Fibroblast of skin of right biceps (primary cell): ENCODE measurements at regions not wholly inside any gene's neighbourhood (a gene's known extent, or its start where the extent isn't known, plus 50 kb on each side); places are given as distances from the start of the nearest gene placed in this dataset.
A peak's percentile ranks its signal among the peaks of the same experiment; 100 is the strongest.
"Not testable (repeated sequence)": the region's sequence is repeated elsewhere in the genome, so short reads cannot be mapped to it uniquely, and the experiment has no call there.

ENCODE experiments used
- DNase-seq: peaks from one replicate; pipeline ENCODE4 v3.0.0-alpha.2; 2013

DNA sequence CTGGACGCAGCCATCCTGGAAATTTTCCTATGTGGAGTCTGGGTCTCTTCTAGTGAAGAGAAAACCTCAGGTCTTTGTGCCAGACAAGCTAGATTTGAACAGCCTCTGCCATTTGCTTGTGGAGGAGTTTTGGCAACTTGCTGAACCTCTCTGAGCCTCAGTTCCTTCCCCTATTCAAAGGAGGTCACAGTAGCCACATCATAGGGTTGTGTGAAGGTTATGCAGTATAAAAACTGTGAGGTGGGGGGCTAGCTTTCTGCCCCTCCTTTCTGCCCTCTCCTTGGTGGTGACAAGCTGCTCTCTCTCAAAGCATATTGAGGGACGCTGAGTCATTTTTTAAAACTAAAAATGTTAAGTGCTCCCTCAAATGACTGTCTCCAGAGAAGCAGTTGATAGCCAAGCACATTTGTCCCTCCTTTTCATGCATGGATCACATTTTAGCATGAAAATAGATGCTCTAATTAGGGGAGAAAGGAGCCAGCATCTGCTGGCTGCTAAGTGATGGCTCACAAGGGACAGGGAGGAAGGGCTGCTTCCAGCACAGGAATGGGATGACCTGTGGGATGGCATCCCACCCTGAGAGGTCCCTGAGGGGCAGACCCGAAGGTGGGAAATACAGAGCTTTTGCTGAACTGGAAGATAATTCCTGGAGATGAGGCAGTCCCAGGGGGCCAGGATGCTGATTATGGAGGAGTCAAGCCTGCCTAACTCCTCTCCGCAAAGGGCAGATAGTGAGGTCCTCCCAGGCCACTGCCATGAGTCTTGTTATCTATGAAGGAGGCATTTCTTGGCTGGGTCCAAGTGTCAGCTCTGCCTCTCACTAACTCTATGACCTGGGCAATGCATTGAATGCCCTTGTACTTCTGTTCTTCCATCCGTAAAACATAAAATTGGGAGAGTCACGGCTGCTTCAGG, 218.8 kb downstream of the RAB11FIP4 start:
- no peak for DNase-seq

- DNase-seq: no peak
Measured at GRCh38 chr17:31609331-31609730, 217.9 kb downstream of the RAB11FIP4 start.

DNA sequence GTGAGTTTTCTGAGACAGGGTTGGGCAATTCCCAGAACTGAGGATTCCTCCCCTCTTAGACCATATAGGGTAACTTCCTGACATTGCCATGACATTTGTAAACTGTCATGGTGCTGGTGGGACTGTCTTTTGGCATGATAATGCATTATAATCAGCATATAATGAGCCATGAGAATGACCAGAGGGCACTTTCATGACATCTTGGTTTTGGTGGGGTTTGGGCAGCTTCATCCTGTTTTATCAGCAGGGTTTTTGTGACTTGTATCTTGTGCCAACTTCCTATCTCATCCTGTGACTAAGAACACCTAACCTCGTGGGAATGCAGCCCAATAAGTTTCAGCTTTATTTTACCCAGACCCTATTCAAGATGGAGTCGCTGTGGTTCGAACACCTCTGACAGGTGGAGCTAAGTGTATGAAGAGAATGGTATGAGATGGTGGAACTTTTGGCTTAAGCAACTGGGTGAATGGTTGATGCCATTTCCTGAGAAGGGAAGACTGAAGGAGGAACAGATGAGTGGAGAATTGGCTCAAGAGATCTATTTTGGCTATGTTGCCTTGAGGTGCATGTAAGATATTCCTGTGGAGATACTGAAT, 217.3 kb downstream of the RAB11FIP4 start:
- DNase-seq: no peak

DNA sequence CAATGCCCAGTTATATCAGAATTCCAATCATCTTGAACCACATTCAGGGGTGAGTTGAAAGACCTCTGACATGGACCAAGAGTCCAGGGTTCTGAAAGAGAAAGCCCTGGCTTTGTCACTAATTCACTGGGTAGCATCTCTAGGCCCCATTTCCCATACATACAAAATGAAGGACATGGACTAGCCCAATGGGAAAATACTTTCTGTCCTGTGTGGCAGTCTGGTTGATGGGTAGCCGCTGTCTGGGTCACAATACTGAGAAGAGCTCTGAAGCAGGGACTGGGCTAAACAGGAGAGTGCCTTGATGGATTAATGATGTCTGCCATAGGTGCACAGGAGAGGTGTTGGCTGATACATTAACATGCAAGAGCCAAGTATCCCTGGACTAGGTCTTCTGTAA, 214.3 kb downstream of the RAB11FIP4 start:
- no peak for DNase-seq

DNA sequence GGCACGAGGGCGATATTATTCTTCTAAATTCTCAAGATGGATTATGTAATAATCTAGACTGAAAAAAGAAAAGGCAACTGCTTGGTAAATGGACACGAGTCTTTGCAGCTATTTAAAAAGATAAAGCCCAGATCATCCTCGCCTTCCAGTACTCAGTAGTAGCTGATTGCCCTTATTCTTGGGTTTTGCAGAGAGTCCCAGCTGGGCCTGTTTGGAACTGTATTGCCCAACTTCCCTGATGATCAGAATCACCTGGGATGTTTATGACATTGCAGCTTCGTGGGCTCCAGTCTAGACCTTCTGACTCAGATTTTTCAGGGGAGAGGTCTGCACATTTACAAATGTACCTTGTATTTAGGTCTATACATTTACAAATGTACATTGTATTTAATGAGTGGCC, 213.5 kb downstream of the RAB11FIP4 start:
- no peak for DNase-seq

DNA sequence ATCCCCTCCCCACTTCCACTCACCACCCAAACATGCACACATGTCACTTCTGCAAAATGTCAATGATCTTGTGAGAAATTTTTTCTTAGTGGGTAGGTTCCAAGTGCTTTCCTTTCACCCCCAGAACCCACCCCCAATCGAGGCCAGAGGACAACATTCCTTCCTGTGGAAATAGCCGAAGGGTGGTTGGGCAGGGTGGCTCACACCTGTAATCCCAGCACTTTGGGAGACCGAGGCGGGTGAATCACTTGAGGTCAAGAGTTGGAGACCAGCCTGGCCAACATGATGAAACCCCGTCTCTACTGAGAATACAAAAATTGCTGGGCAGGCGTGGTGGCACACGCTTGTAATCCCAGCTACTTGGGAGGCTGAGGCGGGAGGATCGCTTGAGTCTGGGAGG, 208.7 kb downstream of the RAB11FIP4 start:
- DNase-seq: not testable (repeated sequence)

DNA sequence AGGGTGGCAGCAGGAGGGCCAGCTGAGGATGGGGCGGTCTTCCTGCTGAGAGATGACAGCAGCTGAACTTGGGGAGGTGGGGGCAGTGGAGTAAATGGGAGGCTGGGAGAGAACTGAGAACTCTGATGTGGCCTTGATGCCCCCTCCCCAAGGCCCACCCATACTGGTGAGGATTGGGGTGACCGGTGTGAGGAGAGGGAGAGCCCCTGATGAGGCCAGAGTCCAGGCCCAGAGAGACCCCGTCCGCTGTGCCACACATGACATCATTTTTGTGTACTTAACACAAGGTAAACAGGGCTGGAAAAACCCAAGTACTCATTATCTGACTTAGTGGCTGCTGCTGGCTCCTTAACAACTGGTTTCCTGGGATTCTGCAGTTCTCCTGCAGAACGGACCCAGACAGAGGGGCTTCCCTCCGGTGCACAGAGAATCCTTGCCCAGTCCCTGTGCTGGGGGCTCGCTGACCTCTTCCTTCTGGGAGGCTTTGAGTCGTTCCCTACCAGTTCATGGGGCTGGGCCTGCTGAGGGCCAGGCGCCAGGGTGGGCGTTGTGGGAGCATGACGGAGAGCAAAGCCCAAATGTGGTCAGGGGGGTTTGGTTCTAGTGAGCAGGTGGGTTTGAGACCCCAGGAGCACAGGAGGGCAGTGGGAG, 207.6 kb downstream of the RAB11FIP4 start:
- no peak for DNase-seq

DNA sequence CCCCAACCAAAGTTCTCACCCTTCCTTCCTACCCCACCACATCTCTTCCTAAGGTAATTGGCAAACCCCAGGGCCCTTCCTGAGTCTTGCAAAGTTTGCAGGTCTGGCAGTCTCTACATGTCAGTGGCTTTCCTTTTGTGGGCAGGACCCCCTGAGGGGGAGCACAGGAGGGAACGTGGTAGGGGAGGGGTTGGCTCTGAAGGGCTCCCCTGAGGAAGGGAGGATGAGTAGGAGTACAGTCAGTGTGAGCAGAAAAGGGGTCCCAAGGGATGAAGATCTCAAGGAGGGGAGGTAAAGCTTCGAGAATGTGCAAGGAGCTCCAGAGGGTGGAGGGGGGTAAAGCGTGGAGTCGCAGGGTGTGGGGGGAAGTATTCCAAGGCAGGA, 206.9 kb downstream of the RAB11FIP4 start:
- DNase-seq: peak; percentile 38

- DNase-seq: no peak
Measured at GRCh38 chr17:31597646-31598398, 206.3 kb downstream of the RAB11FIP4 start.

DNA sequence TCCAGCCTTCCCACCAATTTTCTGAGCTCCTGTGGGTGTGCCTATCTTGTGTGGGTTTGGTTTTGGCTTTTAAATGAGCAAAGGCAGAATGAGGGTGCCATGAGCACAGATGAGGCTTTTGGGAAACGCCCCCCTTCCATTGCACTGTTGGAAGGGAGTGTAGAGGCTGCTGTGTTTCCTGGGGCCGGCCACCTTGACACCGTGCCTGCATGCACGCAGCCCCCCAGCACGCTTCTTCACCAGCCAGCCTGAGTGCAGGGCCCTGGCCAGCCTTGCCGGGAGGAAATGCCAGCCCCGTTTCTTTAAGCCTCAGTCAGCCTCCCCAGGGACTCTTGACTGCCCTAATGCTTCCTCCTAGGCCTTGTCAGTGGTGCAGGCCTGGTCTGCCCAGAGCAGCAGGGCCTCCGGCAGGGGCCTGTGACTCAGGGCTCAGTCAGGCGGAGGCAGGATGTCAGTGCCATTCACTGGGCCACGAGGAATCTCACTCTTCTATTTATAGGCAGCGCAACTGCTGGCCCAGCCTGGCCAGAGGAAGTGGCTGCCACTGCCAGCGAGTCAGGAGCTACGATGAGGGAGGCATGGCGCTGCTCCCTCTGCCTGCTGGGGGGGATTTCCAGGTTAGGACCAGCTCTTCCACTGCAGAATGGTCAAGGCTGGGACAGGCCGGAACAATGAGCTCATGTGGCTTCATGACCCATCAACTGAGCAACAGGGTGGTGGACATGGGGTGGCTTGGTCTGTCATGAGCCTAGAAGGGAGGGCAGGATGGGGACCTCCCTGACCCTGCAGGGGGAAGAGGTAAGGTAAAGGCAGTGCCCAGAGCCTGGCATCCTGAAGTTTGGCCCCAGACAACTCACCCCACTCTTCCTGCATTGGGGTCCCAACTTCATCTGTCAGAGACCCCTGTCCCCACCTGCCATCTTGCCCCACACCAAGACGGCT, 205.2 kb downstream of the RAB11FIP4 start:
- peak; percentile 99 for DNase-seq

- no peak for DNase-seq
Measured at GRCh38 chr17:31595666-31596381, 204.3 kb downstream of the RAB11FIP4 start.

DNA sequence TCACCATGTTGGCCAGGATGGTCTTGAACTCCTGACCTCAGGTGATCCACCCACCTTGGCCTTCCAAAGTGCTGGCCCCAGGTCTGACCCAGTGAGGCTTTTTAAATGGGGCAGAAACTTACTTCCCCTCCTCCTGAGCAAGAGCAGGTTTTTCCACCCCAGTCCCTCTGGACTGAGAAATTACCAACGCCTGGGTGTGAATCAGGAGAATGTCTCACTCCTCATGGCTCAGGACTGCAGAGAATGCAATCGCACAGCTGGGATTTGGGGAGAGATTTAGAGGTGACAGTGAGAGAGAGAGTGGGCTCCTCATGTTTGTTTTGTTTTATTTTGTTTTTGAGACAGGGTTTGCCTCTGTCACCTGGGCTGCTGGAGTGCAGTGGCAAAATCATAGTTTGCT, 203.6 kb downstream of the RAB11FIP4 start:
- peak; percentile 73 for DNase-seq

DNA sequence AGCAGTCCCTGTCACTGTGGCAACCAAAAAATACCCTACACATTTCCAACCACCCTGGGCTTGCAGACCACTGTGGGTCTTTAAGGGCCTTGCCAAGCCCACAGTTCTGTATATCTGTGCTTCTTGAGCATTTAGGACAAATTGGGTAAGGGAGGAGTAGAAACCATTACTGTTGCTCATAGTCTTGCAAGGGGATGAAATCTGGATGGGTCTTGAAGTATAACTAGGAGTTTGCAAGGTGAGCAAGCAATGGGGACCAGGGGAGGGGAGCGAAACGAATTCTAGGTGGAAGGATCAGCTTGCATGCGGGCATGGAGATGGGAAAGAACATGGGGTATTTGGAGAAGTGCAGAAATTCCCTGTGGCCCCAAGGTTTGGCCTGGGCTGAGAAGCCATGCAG, 202.9 kb downstream of the RAB11FIP4 start:
- DNase-seq: no peak

- DNase-seq: peak; percentile 71
Measured at GRCh38 chr17:31593806-31594205, 202.3 kb downstream of the RAB11FIP4 start.

DNA sequence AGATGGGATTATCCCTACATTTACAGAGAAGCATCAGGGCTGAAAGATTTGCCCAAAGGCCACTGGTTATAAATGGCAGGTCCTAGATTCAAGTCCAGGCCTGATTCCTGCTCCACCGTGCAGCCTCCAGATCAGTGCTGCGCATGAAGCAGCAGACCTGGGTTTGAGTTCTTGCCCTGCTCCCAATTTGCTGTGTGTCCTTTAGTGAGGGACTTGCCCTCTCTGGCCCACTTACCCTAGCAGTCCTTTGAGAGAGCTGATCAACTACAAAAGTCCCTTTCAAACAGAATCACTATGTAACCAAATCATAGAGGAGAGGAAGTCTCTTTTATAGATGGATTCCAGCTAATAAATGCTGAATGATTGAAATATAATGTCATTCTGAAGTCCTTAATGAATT, 200.4 kb downstream of the RAB11FIP4 start:
- DNase-seq: no peak

DNA sequence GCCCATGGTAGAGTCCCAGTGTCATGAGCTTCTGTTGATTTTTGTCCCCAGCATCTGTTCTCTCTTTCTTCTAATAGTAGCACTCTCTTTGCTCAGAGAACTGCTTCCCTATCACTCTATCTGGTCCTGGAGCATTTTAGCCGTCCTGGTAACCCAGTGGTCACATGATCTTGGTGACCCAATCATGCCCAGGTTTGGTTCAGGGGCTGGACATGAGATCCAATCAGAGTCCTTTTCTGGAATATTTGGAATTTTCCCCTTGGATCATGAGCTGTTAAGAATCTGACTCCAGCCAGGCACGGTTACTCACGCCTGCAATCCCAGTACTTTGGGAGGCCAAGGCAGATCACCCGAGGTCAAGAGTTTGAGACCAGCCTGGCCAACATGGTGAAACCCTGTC, 197.0 kb downstream of the RAB11FIP4 start:
- DNase-seq: no peak

- DNase-seq: no peak
Measured at GRCh38 chr17:31588034-31588433, 196.6 kb downstream of the RAB11FIP4 start.
